Muscle of leg (tissue), 3 donors: ENCODE measurements at regions not wholly inside any gene's neighbourhood (a gene's known extent, or its start where the extent isn't known, plus 50 kb on each side); places are given as distances from the start of the nearest gene placed in this dataset.
A peak's percentile ranks its signal among the peaks of the same experiment; 100 is the strongest.

ENCODE experiments used
- DNase-seq: peaks from one replicate; pipeline ENCODE4 v3.0.0; 2013
- H3K27ac ChIP-seq: one replicate; pipeline ENCODE4 v1.5.1; 2013; ENCODE audit warnings: mild to moderate bottlenecking, low read length, control low read depth
- H3K27me3 ChIP-seq: one replicate; pipeline ENCODE4 v1.6.1; 2013; ENCODE audit warnings: low read length; ENCODE audit not compliant: control insufficient read depth, insufficient read depth
- H3K36me3 ChIP-seq: one replicate; pipeline ENCODE4 v1.6.1; 2013; ENCODE audit warnings: low read length; ENCODE audit not compliant: control insufficient read depth, insufficient read depth
- H3K4me1 ChIP-seq: one replicate; pipeline ENCODE4 v1.6.1; 2013; ENCODE audit warnings: low read length; ENCODE audit not compliant: control insufficient read depth, insufficient read depth
- H3K4me3 ChIP-seq: one replicate; pipeline ENCODE4 v1.5.1; 2013; ENCODE audit warnings: low read length, control low read depth
- H3K9me3 ChIP-seq: replicated peaks from 2 replicates; pipeline ENCODE4 v1.6.1; 2013; ENCODE audit warnings: low read depth, low read length; ENCODE audit not compliant: control insufficient read depth
- WGBS: methylation state at CpG from one replicate; pipeline ENCODE4 v1.1.5; 2013; ENCODE audit warnings: missing lambda C conversion rate; ENCODE audit not compliant: insufficient coverage; 5-methylcytosine and 5-hydroxymethylcytosine counted together

GRCh38 chr9:23596913-23597634 is 229.0 kb downstream of the ELAVL2 start:
- no peak overlapping the region for H3K4me3 ChIP-seq
- WGBS, result 60% methylated on average over 1 of the region's 3 CpGs
- no peaks in the 10 kb centered on the region for H3K9me3 ChIP-seq
- no peaks in the 10 kb centered on the region for H3K27me3 ChIP-seq
- DNase-seq, result no peak
- no peaks in the 10 kb centered on the region for H3K36me3 ChIP-seq
- no peak overlapping the region for H3K27ac ChIP-seq
- H3K4me1 ChIP-seq, result no peaks in the 10 kb centered on the region

DNA sequence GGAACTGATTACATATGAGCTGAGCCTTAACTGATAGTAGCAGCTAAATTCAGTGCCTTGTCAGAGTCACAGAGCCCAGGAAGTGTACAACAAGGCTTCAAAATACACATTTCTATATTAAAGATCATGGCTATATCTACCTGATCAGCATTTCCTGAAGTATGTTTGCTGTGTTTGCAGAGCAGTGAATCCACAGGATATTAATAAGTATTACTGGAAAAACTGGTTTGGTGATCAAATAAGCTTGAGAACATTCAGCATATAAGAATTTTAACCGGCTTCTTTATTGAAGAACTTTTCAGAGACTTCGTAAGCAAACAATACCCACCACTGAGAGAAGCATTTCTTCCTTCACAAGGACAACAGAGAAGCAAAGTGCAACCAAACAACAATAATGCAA is 227.0 kb downstream of the ELAVL2 start:
- Histone ChIP-seq H3K4me1 (no peaks in the 10 kb centered on the region), H3K4me3 (no peak overlapping the region), H3K27ac (no peak overlapping the region), H3K9me3 (no peaks in the 10 kb centered on the region), H3K36me3 (no peaks in the 10 kb centered on the region), H3K27me3 (no peaks in the 10 kb centered on the region)
- no peak for DNase-seq
- no CpG with 5 or more reads among the region's 2 CpGs for WGBS

- DNase-seq, result no peak
- no peaks in the 10 kb centered on the region for H3K9me3 ChIP-seq
- WGBS, result 96% methylated on average over 4 of the region's 7 CpGs
- H3K36me3 ChIP-seq, result no peaks in the 10 kb centered on the region
- no peaks in the 10 kb centered on the region for H3K4me1 ChIP-seq
- H3K27ac ChIP-seq, result no peak overlapping the region
- H3K27me3 ChIP-seq, result no peaks in the 10 kb centered on the region
- H3K4me3 ChIP-seq, result no peak overlapping the region
Observed at GRCh38 chr9:23603311-23603710, 222.7 kb downstream of the ELAVL2 start.

- Histone ChIP-seq H3K27me3 (no peaks in the 10 kb centered on the region), H3K9me3 (no peaks in the 10 kb centered on the region), H3K4me1 (no peaks in the 10 kb centered on the region), H3K36me3 (no peaks in the 10 kb centered on the region), H3K27ac (no peak overlapping the region), H3K4me3 (no peak overlapping the region)
- DNase-seq, result no peak
- no CpG with 5 or more reads among the region's 1 CpG for WGBS
Observed at GRCh38 chr9:23606107-23606506, 219.9 kb downstream of the ELAVL2 start.

- peaks cover 14% of the 10 kb centered on the region for H3K4me1 ChIP-seq
- H3K27me3 ChIP-seq, result no peaks in the 10 kb centered on the region
- no peaks in the 10 kb centered on the region for H3K36me3 ChIP-seq
- no peak overlapping the region for H3K4me3 ChIP-seq
- DNase-seq, result no peak
- WGBS, result 20% methylated on average over 1 of the region's 3 CpGs
- no peak overlapping the region for H3K27ac ChIP-seq
- no peaks in the 10 kb centered on the region for H3K9me3 ChIP-seq
Observed at GRCh38 chr9:23608456-23608855, 217.6 kb downstream of the ELAVL2 start.

DNA sequence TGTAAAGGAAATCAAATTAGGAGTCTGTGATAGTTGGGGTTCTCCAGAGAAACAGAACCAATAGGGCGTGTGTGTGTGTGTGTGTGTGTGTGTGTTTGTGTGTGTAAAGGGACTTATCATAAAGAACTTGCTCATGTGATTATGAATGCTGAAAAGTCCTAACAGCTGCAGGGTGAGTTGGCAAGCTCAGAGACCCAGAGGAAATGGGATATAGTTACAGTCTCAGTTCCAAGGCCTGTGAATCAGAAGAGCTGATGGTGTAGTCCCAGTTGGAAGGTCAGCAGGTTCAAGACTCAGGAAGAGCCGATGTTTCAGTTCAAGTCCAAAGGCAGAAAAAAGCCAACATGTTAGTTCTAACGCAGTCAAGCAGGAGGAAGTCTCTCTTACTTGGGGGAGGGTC is 214.2 kb downstream of the ELAVL2 start:
- 30% methylated on average over 2 of the region's 3 CpGs for WGBS
- DNase-seq, result peak; percentile 95
- H3K4me3 ChIP-seq, result no peak overlapping the region
- peak overlapping the region; percentile 80 for H3K27ac ChIP-seq
- no peaks in the 10 kb centered on the region for H3K9me3 ChIP-seq
- peaks cover 14% of the 10 kb centered on the region for H3K4me1 ChIP-seq
- no peaks in the 10 kb centered on the region for H3K36me3 ChIP-seq
- H3K27me3 ChIP-seq, result no peaks in the 10 kb centered on the region

DNA sequence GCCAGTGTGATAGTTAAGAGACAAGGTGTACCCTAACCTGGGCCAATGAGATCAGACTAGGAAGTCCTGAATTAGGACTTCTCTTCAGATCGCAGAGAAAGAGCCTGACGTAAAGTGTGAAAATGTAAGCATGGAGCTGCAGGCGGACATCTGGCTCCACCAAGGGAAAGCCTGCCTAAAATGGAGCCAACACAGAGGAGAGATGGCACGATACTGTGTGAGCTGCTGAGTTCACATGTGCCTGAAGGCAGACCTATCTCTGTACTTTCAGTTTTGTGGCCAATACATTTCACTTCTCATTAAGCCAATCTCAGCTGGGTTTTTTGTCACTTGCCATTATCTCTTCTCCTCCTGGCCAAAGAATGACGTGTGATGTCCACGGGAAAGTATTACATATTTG is 210.5 kb downstream of the ELAVL2 start:
- 100% methylated on average over 3 of the region's 6 CpGs for WGBS
- H3K4me3 ChIP-seq, result no peak overlapping the region
- peaks cover 14% of the 10 kb centered on the region for H3K4me1 ChIP-seq
- no peaks in the 10 kb centered on the region for H3K36me3 ChIP-seq
- DNase-seq, result no peak
- no peaks in the 10 kb centered on the region for H3K27me3 ChIP-seq
- no peak overlapping the region for H3K27ac ChIP-seq
- H3K9me3 ChIP-seq, result no peaks in the 10 kb centered on the region

DNA sequence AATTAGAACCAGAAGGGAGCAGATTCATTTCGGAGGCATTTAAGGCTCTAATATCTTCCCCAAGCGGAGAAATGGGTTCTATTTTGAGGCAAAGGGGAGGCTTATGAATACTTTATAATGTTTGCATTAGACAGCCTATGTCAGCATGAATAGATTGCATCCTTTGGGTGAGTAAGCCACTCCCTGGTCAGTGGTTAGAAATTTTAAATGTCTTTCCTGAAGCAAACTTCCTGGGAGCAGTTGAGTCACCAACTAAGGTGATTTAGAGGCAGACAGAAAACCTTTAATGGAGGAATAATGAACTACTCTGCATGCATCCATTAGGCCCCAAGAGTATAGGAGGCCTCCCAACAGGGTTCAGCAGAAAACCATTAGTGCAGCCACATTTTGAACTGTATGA is 204.9 kb downstream of the ELAVL2 start:
- H3K4me3 ChIP-seq, result no peak overlapping the region
- H3K4me1 ChIP-seq, result no peaks in the 10 kb centered on the region
- no peaks in the 10 kb centered on the region for H3K9me3 ChIP-seq
- WGBS, result no CpG with 5 or more reads among the region's 2 CpGs
- H3K27me3 ChIP-seq, result no peaks in the 10 kb centered on the region
- H3K36me3 ChIP-seq, result no peaks in the 10 kb centered on the region
- H3K27ac ChIP-seq, result peak overlapping the region; percentile 43
- DNase-seq, result no peak

GRCh38 chr9:23621924-23622323 is 204.1 kb downstream of the ELAVL2 start:
- peak; percentile 29 for DNase-seq
- no peaks in the 10 kb centered on the region for H3K4me1 ChIP-seq
- H3K27me3 ChIP-seq, result no peaks in the 10 kb centered on the region
- no peak overlapping the region for H3K4me3 ChIP-seq
- WGBS, result 60% methylated on average over 1 of the region's 3 CpGs
- H3K27ac ChIP-seq, result peak overlapping the region; percentile 75
- H3K9me3 ChIP-seq, result no peaks in the 10 kb centered on the region
- no peaks in the 10 kb centered on the region for H3K36me3 ChIP-seq

GRCh38 chr9:23622396-23622795 is 203.6 kb downstream of the ELAVL2 start:
- Histone ChIP-seq H3K9me3 (no peaks in the 10 kb centered on the region), H3K27ac (peak overlapping the region; percentile 75)

GRCh38 chr9:23630488-23630887 is 195.6 kb downstream of the ELAVL2 start:
- Histone ChIP-seq H3K36me3 (no peaks in the 10 kb centered on the region), H3K4me1 (no peaks in the 10 kb centered on the region), H3K27me3 (no peaks in the 10 kb centered on the region), H3K9me3 (no peaks in the 10 kb centered on the region), H3K27ac (no peak overlapping the region), H3K4me3 (no peak overlapping the region)
- 71% methylated on average over 1 of the region's 2 CpGs for WGBS
- DNase-seq, result no peak

More at GRCh38 chr9:23622396-23622795, 203.6 kb downstream of the ELAVL2 start:
- Histone ChIP-seq H3K4me3 (no peak overlapping the region), H3K4me1 (no peaks in the 10 kb centered on the region), H3K36me3 (no peaks in the 10 kb centered on the region), H3K27me3 (no peaks in the 10 kb centered on the region)
- no peak for DNase-seq
- WGBS, result 83% methylated on average over 2 of the region's 4 CpGs
